ENCODE measurements at regions not wholly inside any gene's neighbourhood (a gene's known extent, or its start where the extent isn't known, plus 50 kb on each side); places are given as distances from the start of the nearest gene placed in this dataset.

GRCh38 chr2:239772721-239773120 is 252.4 kb downstream of the NDUFA10 start:
- no peaks in the 10 kb centered on the region for H3K27me3 ChIP-seq
- peak in 2 of 3 donors; percentile 8 to 22 for DNase-seq

GRCh38 chr2:239770246-239770639 is 254.9 kb downstream of the NDUFA10 start:
- Histone ChIP-seq H3K4me1 (no peaks in the 10 kb centered on the region), H3K4me3 (no peak overlapping the region), H3K27me3 (no peaks in the 10 kb centered on the region), H3K36me3 (no peaks in the 10 kb centered on the region), H3K9me3 (peaks cover 0 to 7% (median 3%) of the 10 kb centered on the region in 4 donors), H3K27ac (no peak overlapping the region)
- no peak for DNase-seq
- no peak for TF ChIP-seq POLR2A (IDR thresholded peaks at IDR 0.05)
- TF ChIP-seq, protein P1, sequence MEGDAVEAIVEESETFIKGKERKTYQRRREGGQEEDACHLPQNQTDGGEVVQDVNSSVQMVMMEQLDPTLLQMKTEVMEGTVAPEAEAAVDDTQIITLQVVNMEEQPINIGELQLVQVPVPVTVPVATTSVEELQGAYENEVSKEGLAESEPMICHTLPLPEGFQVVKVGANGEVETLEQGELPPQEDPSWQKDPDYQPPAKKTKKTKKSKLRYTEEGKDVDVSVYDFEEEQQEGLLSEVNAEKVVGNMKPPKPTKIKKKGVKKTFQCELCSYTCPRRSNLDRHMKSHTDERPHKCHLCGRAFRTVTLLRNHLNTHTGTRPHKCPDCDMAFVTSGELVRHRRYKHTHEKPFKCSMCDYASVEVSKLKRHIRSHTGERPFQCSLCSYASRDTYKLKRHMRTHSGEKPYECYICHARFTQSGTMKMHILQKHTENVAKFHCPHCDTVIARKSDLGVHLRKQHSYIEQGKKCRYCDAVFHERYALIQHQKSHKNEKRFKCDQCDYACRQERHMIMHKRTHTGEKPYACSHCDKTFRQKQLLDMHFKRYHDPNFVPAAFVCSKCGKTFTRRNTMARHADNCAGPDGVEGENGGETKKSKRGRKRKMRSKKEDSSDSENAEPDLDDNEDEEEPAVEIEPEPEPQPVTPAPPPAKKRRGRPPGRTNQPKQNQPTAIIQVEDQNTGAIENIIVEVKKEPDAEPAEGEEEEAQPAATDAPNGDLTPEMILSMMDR (IDR thresholded peaks at IDR 0.05): no peak

More at GRCh38 chr2:239772721-239773120, 252.4 kb downstream of the NDUFA10 start:
- Histone ChIP-seq H3K4me1 (no peaks in the 10 kb centered on the region), H3K36me3 (no peaks in the 10 kb centered on the region), H3K4me3 (no peak overlapping the region), H3K27ac (no peak overlapping the region), H3K9me3 (peaks cover 0 to 7% (median 3%) of the 10 kb centered on the region in 4 donors)
- TF ChIP-seq POLR2A (IDR thresholded peaks at IDR 0.05): no peak
- TF ChIP-seq, protein P1 (IDR thresholded peaks at IDR 0.05): no peak

GRCh38 chr2:239769554-239770245 is 255.4 kb downstream of the NDUFA10 start:
- H3K4me3 ChIP-seq: no peak overlapping the region

GRCh38 chr2:239768907-239769553 is 256.1 kb downstream of the NDUFA10 start:
- Histone ChIP-seq H3K27ac (no peak overlapping the region), H3K4me1 (no peaks in the 10 kb centered on the region), H3K36me3 (no peaks in the 10 kb centered on the region), H3K4me3 (no peak overlapping the region), H3K9me3 (peaks cover 0 to 7% (median 3%) of the 10 kb centered on the region in 4 donors), H3K27me3 (no peaks in the 10 kb centered on the region)
- no peak for TF ChIP-seq POLR2A (IDR thresholded peaks at IDR 0.05)
- TF ChIP-seq, protein P1 (IDR thresholded peaks at IDR 0.05): no peak
- DNase-seq: peak in 1 of 3 donors; percentile 14

More at GRCh38 chr2:239769554-239770245, 255.4 kb downstream of the NDUFA10 start:
- peaks cover 0 to 7% (median 3%) of the 10 kb centered on the region in 4 donors for H3K9me3 ChIP-seq
- no peak overlapping the region for H3K27ac ChIP-seq
- no peaks in the 10 kb centered on the region for H3K36me3 ChIP-seq
- H3K27me3 ChIP-seq: no peaks in the 10 kb centered on the region
- peak in 2 of 3 donors; percentile 26 to 27 for DNase-seq
- no peak for TF ChIP-seq POLR2A (IDR thresholded peaks at IDR 0.05)
- TF ChIP-seq, protein P1 (IDR thresholded peaks at IDR 0.05): no peak
- no peaks in the 10 kb centered on the region for H3K4me1 ChIP-seq

DNA sequence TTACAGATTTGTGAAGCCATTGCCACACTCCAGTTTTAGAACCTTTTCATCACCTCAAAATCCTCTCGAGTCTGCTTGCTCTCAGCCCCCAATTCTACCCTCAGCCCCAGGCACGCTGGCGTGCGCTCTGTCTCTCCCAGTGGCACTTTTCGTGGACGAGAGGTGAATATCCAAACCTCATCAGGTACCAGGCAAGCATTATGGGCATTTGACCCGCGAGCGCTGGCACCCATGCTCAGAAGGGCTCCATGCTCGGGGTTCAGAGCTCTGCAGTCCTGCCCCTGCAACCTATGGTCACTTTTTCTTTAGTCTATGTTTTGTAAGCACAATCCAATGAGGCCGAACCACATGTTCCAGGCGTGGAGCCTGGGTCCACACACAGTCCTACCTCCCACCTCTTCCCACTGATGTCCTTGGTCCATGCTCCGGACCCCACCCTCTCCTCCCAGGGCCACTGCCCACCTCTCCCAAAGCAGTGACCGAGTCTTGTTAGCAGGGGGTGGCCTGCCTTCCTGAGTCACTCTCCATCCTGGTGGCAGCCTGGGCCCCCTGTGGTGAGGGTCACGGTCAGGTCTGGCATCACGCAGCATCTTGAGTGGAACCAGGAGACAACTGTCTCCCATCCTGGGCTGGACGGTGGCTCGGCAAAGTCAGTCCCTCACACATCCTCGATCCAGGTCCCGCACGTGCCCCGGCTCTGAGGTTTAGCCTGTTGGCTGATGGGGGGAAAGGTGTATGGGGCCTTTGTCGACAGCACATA is 256.9 kb downstream of the NDUFA10 start:
- no peak for TF ChIP-seq POLR2A (IDR thresholded peaks at IDR 0.05)
- TF ChIP-seq, protein P1 (IDR thresholded peaks at IDR 0.05): no peak
- Histone ChIP-seq H3K27me3 (no peaks in the 10 kb centered on the region), H3K4me3 (no peak overlapping the region), H3K36me3 (no peaks in the 10 kb centered on the region), H3K9me3 (peaks cover 0 to 7% (median 3%) of the 10 kb centered on the region in 4 donors), H3K27ac (no peak overlapping the region), H3K4me1 (no peaks in the 10 kb centered on the region)
- peak in 1 of 3 donors; percentile 35 for DNase-seq
